GM10248 (cell line): ENCODE measurements at regions not wholly inside any gene's neighbourhood (a gene's known extent, or its start where the extent isn't known, plus 50 kb on each side); places are given as distances from the start of the nearest gene placed in this dataset.

Source experiments
- CTCF ChIA-PET: fragments of 300-600 bp; sonication (Branson Sonifier 250); formaldehyde crosslinking; extraction: SDS; loops from one replicate; lab custom pipeline; 2021; ENCODE audit warnings: antibody characterized with exemption; lab: Yijun Ruan, JAX
- POLR2A ChIA-PET: fragments of 350-650 bp; sonication (Branson Sonifier 250); formaldehyde crosslinking; extraction: SDS; loops from one replicate; lab custom pipeline; 2020; ENCODE audit warnings: antibody characterized with exemption; lab: Yijun Ruan, JAX
- DNase-seq: peaks from one replicate; pipeline ENCODE4 v3.0.0; 2012; ENCODE audit errors: extremely low spot score
- TF ChIP-seq, protein P1 (sequence below): IDR thresholded peaks from 2 replicates; pipeline ENCODE4 v1.5.1; 2012; ENCODE audit warnings: mild to moderate bottlenecking, low read depth; ENCODE audit errors: extremely low read depth, missing control alignments, control extremely low read depth

DNA sequence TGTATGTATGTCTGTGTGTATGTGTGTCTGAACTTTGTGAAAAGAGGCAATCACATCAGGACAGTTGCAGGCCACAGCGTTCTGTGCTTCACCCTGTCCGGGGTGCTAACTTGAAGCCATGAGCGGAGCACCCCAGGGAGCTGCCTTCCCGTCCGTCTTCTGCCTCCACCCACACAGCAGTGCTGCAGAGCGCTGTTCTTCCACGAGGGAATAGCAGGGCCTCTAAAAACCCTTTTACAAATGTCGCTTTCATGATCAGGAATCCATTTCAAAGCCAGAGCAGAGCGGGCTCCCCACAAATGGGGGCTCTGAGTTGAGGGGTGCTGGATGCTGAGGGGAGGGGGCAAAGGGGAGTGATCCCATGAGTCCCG lies 131.5 kb downstream of the RNASET2 start:
- DNase-seq = no peak
- POLR2A ChIA-PET = no interaction called here
- CTCF ChIA-PET = interaction anchor here (1.0 kb wide), 1 partner anchor 27 kb away, joined by 3 read pairs; no protein-coding TSS in a partner anchor
- TF ChIP-seq, protein P1, sequence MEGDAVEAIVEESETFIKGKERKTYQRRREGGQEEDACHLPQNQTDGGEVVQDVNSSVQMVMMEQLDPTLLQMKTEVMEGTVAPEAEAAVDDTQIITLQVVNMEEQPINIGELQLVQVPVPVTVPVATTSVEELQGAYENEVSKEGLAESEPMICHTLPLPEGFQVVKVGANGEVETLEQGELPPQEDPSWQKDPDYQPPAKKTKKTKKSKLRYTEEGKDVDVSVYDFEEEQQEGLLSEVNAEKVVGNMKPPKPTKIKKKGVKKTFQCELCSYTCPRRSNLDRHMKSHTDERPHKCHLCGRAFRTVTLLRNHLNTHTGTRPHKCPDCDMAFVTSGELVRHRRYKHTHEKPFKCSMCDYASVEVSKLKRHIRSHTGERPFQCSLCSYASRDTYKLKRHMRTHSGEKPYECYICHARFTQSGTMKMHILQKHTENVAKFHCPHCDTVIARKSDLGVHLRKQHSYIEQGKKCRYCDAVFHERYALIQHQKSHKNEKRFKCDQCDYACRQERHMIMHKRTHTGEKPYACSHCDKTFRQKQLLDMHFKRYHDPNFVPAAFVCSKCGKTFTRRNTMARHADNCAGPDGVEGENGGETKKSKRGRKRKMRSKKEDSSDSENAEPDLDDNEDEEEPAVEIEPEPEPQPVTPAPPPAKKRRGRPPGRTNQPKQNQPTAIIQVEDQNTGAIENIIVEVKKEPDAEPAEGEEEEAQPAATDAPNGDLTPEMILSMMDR = no peak

DNA sequence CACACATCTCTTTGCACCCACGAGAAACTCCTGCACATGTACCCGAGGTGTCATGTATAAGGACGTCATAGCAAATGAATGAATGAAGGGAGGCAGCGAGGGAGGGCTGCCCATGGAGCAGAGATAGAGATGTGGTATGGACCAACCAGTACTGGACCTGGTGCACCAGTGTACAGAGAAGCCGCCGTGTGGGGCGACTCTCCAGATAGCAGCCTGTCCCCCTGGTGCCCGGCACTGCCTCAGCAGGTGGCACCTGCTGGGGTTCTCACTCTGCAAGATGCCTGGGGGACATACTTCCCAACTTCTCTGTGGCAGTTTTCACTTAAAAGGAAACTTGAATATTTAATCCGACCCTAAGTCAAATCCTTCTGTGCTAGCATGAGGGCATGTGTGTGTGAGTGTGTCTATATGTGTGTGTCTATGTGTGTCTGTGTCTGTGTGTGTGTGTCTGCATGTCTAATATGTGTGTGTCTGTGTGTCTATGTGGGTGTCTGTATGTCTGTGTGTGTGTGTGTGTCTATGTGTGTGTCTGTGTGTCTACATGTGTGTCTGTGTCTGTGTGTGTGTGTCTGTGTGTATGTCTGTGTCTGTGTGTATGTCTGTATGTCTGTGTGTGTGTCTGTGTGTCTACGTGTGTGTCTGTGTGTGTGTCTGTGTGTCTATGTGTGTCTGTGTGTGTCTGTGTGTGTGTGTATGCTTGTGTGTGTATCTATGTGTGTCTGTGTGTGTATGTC lies 132.0 kb downstream of the RNASET2 start:
- TF ChIP-seq, protein P1 = no peak
- no peak for DNase-seq
- CTCF ChIA-PET = no interaction called here
- POLR2A ChIA-PET = no interaction called here

DNA sequence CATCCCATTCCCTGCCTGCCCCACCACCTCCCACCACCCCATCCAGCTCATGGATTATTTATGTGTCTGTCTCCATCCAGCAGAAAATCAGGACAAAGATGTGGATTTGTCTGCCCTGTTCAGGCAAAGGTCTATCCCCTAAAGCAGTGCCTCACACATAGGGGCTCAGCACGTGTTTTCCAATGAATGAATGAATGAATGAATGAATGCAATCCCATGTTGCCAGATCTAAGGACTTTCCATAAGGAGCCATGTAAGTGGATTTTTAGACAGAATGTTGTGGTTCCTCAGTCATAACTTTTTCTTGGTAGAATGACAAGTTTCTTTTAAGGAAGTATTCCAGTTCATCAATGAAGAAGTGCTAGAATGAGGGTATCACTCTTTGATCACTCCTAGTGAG lies 133.7 kb downstream of the RNASET2 start:
- TF ChIP-seq, protein P1 = no peak
- DNase-seq = no peak
- ChIA-PET POLR2A (no interaction called here), CTCF (no interaction called here)

DNA sequence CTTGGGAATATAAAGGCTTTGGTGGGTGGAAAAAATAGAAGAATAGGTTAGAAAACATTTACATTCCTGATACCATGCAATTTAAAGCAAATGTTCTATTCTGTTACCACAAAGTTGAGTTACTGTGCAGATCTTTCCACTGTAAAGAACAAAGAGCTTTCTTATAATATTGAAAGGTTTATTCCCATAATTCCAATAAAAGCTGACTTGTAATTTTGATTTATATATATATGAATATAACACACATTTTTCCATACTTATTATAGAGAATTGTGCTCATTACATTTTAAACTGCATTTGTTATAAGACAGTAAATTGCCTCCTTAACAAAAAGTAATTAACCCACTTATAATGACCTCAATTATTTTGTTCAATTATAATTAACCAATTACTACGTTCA lies 135.9 kb downstream of the RNASET2 start:
- POLR2A ChIA-PET = no interaction called here
- CTCF ChIA-PET = interaction anchor here (2.1 kb wide), 1 partner anchor 15 kb away, joined by 4 read pairs; no protein-coding TSS in a partner anchor
- DNase-seq = no peak
- TF ChIP-seq, protein P1 = no peak

DNA sequence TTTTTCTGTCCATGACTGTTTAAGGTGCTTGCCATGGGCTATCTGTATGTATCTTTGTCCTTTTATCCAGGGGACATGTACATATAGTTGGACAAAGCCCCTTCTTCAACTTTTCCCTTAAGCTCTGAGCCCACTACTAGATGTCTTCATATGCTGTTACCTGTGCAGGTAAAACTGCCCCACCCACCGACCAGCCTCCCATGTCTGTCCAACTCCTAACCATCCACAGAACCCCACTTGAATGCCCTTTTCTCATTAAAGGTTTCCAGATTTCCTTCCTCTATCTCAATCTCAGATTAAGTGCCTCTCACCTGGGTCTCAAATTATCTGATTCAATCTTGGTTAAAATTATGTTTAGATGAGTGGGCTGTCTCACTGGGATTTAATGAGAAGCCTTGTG lies 136.3 kb downstream of the RNASET2 start:
- CTCF ChIA-PET = interaction anchor here (1.1 to 2.1 kb wide), 2 partner anchors 16 to 45 kb away, joined by 4 to 6 read pairs; no protein-coding TSS in a partner anchor
- TF ChIP-seq, protein P1 = no peak
- POLR2A ChIA-PET = no interaction called here
- DNase-seq = no peak

DNA sequence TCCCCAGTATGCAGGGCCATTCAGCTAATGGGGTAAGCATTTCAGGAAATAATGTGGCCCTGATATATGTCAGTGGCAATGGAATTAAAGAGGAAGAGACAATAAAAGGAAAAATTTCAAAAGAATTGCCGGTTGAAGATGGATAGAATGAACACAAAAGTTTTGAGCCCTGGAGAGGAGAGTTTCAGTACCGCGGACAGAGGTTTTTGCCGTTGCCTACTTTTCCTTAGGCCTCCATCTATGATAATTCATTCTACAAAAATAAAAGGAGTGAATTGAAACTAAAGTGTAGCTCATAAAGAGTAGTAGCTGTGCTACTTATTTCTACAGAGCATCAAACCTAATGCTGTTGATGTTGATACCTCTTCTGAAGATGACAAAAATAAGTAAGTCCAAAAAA lies 140.7 kb downstream of the RNASET2 start:
- no peak for DNase-seq
- TF ChIP-seq, protein P1 = no peak
- ChIA-PET CTCF (no interaction called here), POLR2A (no interaction called here)
